CD14-positive monocyte (primary cell): ENCODE measurements at regions not wholly inside any gene's neighbourhood (a gene's known extent, or its start where the extent isn't known, plus 50 kb on each side); places are given as distances from the start of the nearest gene placed in this dataset.
"Not testable (repeated sequence)": the region's sequence is repeated elsewhere in the genome, so short reads cannot be mapped to it uniquely, and the experiment has no call there.

ENCODE experiments used
- DNase-seq, 3 donors: peaks; one replicate each; pipeline ENCODE4 v3.0.0-alpha.2; 2011 to 2022
- H2AFZ ChIP-seq: 2 replicates; pipeline ENCODE4 v1.6.0; 2012; ENCODE audit warnings: mild to moderate bottlenecking, low read depth, low read length, inconsistent platforms; ENCODE audit not compliant: insufficient read depth, poor library complexity, severe bottlenecking
- H3K27ac ChIP-seq, 2 donors: 1 replicate in 1 of 2; 2 replicates in 1 of 2; pipeline ENCODE4 v1.5.1; 2012 to 2013; ENCODE audit warnings: low read length in 2 of 2, control low read depth in 1 of 2, inconsistent platforms in 1 of 2, low read depth in 1 of 2, mild to moderate bottlenecking in 1 of 2
- H3K27me3 ChIP-seq, 2 donors: one replicate each; pipeline versions ENCODE4 v1.6.0 to v1.6.1; 2011 to 2013; ENCODE audit warnings: low read length in 2 of 2; ENCODE audit not compliant: control insufficient read depth in 2 of 2, insufficient read depth in 2 of 2
- H3K36me3 ChIP-seq, 2 donors: replicated peaks in 1 of 2; 1 replicate in 1 of 2; 2 replicates in 1 of 2; pipeline versions ENCODE4 v1.5.1 to v1.6.1; 2012 to 2013; ENCODE audit warnings: low read length in 2 of 2, control low read depth in 1 of 2, inconsistent platforms in 1 of 2, mild to moderate bottlenecking in 1 of 2; ENCODE audit not compliant: insufficient read depth in 2 of 2, control insufficient read depth in 1 of 2
- H3K4me1 ChIP-seq, 2 donors: 1 replicate in 1 of 2; 2 replicates in 1 of 2; pipeline versions ENCODE4 v1.5.1 to v1.6.1; 2012 to 2013; ENCODE audit warnings: low read length in 2 of 2, control low read depth in 1 of 2, inconsistent platforms in 1 of 2, mild to moderate bottlenecking in 1 of 2, moderate library complexity in 1 of 2; ENCODE audit not compliant: insufficient read depth in 2 of 2, control insufficient read depth in 1 of 2
- H3K4me2 ChIP-seq: replicated peaks from 2 replicates; pipeline ENCODE3; 2012; ENCODE audit warnings: low read length, moderate library complexity, mild to moderate bottlenecking; ENCODE audit not compliant: poor library complexity, severe bottlenecking; ENCODE audit errors: extremely low read depth
- H3K4me3 ChIP-seq, 3 experiments: fragments of 200-600 bp in 1 of 3; sonication (generic) in 1 of 3; replicated peaks in 1 of 3; 1 replicate in 2 of 3; 2 replicates in 1 of 3; pipeline ENCODE4 v1.5.1; 2011 to 2013; ENCODE audit warnings: low read length in 3 of 3, mild to moderate bottlenecking in 3 of 3, control low read depth in 2 of 3, low read depth in 2 of 3, inconsistent platforms in 1 of 3, moderate library complexity in 1 of 3
- H3K79me2 ChIP-seq: 2 replicates; pipeline ENCODE4 v1.6.0; 2012; ENCODE audit warnings: mild to moderate bottlenecking, control low read depth, inconsistent platforms, low read length, moderate library complexity; ENCODE audit not compliant: insufficient read depth
- H3K9ac ChIP-seq: 2 replicates; pipeline ENCODE4 v1.6.0; 2017; ENCODE audit warnings: low read length, mild to moderate bottlenecking; ENCODE audit not compliant: insufficient read depth, poor library complexity, severe bottlenecking
- H3K9me3 ChIP-seq, 2 donors: replicated peaks in 1 of 2; 1 replicate in 1 of 2; 2 replicates in 1 of 2; pipeline versions ENCODE4 v1.5.1 to v1.6.1; 2012 to 2013; ENCODE audit warnings: low read length in 2 of 2, control low read depth in 1 of 2; ENCODE audit not compliant: control insufficient read depth in 1 of 2, insufficient read depth in 1 of 2
- H4K20me1 ChIP-seq: 2 replicates; pipeline ENCODE4 v1.6.0; 2012; ENCODE audit warnings: mild to moderate bottlenecking, low read length, control low read depth, moderate library complexity; ENCODE audit not compliant: insufficient read depth
- H3K27ac Mint-ChIP-seq, 7 donors: one replicate each; pipeline ENCODE4 v1.8.0; 2020; ENCODE audit warnings: mild to moderate bottlenecking in 7 of 7, mixed read lengths in 7 of 7, moderate library complexity in 6 of 7, inconsistent platforms in 2 of 7
- H3K27me3 Mint-ChIP-seq, 3 donors: one replicate each; pipeline ENCODE4 v1.8.0; 2021 to 2022; ENCODE audit warnings: low read depth in 3 of 3, mild to moderate bottlenecking in 3 of 3, mixed read lengths in 3 of 3, moderate library complexity in 3 of 3, inconsistent platforms in 1 of 3
- H3K36me3 Mint-ChIP-seq, 2 donors: one replicate each; pipeline ENCODE4 v1.8.0; 2020; ENCODE audit warnings: mixed read lengths in 2 of 2, inconsistent platforms in 1 of 2, mild to moderate bottlenecking in 1 of 2
- H3K4me1 Mint-ChIP-seq: one replicate; pipeline ENCODE4 v1.8.0; 2020; ENCODE audit warnings: mild to moderate bottlenecking, mixed read lengths
- H3K4me3 Mint-ChIP-seq, 2 donors: one replicate each; pipeline ENCODE4 v1.8.0; 2020; ENCODE audit warnings: mild to moderate bottlenecking in 2 of 2, mixed read lengths in 2 of 2, moderate library complexity in 1 of 2
- H3K9me3 Mint-ChIP-seq, 7 donors: one replicate each; pipeline ENCODE4 v1.8.0; 2020 to 2022; ENCODE audit warnings: mixed read lengths in 7 of 7, mild to moderate bottlenecking in 6 of 7, moderate library complexity in 6 of 7, inconsistent platforms in 2 of 7
- CTCF ChIP-seq: fragments of 200-600 bp; IDR thresholded peaks from one replicate; pipeline ENCODE4 v1.8.0; 2022; ENCODE audit warnings: antibody characterized with exemption, mild to moderate bottlenecking
- WGBS: methylation state at CpG from one replicate; pipeline ENCODE4 v1.1.5; 2013; ENCODE audit warnings: missing lambda C conversion rate; ENCODE audit not compliant: insufficient coverage; 5-methylcytosine and 5-hydroxymethylcytosine counted together
- intact Hi-C, 2 donors: fragments of 100-400 bp; cut with micrococcal nuclease; formaldehyde crosslinking; loops; one replicate each; pipeline versions ENCODE4 v1.15.0 to v1.15.1; 2023

- intact Hi-C loops = no loop called here
- Mint-ChIP-seq H3K27me3 (no peaks in the 10 kb centered on the region), H3K4me1 (no peaks in the 10 kb centered on the region), H3K27ac (no peak overlapping the region), H3K9me3 (no peaks in the 10 kb centered on the region), H3K36me3 (no peaks in the 10 kb centered on the region), H3K4me3 (no peak overlapping the region)
- Histone ChIP-seq H3K27ac (no peak overlapping the region), H4K20me1 (no peaks in the 10 kb centered on the region), H3K4me2 (no peak overlapping the region), H3K27me3 (no peaks in the 10 kb centered on the region), H3K4me1 (no peaks in the 10 kb centered on the region), H3K79me2 (no peaks in the 10 kb centered on the region), H3K9ac (no peak overlapping the region), H3K9me3 (no peaks in the 10 kb centered on the region), H3K4me3 (no peak overlapping the region), H3K36me3 (no peaks in the 10 kb centered on the region), H2AFZ (no peak overlapping the region)
- no CpG with 5 or more reads among the region's 2 CpGs for WGBS
- no peak for TF ChIP-seq CTCF
- DNase-seq = no peak
Measured at GRCh38 chr6:103505155-103505518, 1354.6 kb downstream of the HACE1 start.

GRCh38 chr6:103504501-103505154, 1355.1 kb downstream of the HACE1 start:
- TF ChIP-seq CTCF = no peak
- no CpG with 5 or more reads among the region's 1 CpG for WGBS

GRCh38 chr6:103496588-103496987, 1363.1 kb downstream of the HACE1 start:
- H3K4me3 Mint-ChIP-seq, H3K27me3 Mint-ChIP-seq, H3K4me3 ChIP-seq, intact Hi-C loops, H3K79me2 ChIP-seq, H3K36me3 Mint-ChIP-seq, H3K27ac ChIP-seq, H3K27me3 ChIP-seq, H4K20me1 ChIP-seq, H3K4me2 ChIP-seq, H3K4me1 Mint-ChIP-seq, H2AFZ ChIP-seq, DNase-seq, H3K27ac Mint-ChIP-seq, H3K4me1 ChIP-seq, H3K9me3 Mint-ChIP-seq, H3K9ac ChIP-seq, H3K9me3 ChIP-seq, H3K36me3 ChIP-seq: not testable (repeated sequence)
- WGBS = 83% methylated on average over 4 of the region's 11 CpGs

More at GRCh38 chr6:103504501-103505154, 1355.1 kb downstream of the HACE1 start:
- Histone ChIP-seq H3K9ac (no peak overlapping the region), H2AFZ (no peak overlapping the region), H3K36me3 (no peaks in the 10 kb centered on the region), H3K27me3 (no peaks in the 10 kb centered on the region), H3K9me3 (no peaks in the 10 kb centered on the region), H3K79me2 (no peaks in the 10 kb centered on the region), H4K20me1 (no peaks in the 10 kb centered on the region), H3K4me3 (no peak overlapping the region), H3K4me1 (no peaks in the 10 kb centered on the region), H3K4me2 (no peak overlapping the region), H3K27ac (no peak overlapping the region)
- no peak for DNase-seq
- H3K27me3 Mint-ChIP-seq = no peaks in the 10 kb centered on the region
- H3K9me3 Mint-ChIP-seq = no peaks in the 10 kb centered on the region
- no peaks in the 10 kb centered on the region for H3K4me1 Mint-ChIP-seq
- no peak overlapping the region for H3K4me3 Mint-ChIP-seq
- H3K27ac Mint-ChIP-seq = no peak overlapping the region
- H3K36me3 Mint-ChIP-seq = no peaks in the 10 kb centered on the region
- intact Hi-C loops = no loop called here
